ENCODE measurements at regions not wholly inside any gene's neighbourhood (a gene's known extent, or its start where the extent isn't known, plus 50 kb on each side); places are given as distances from the start of the nearest gene placed in this dataset.
"Not testable (repeated sequence)": the region's sequence is repeated elsewhere in the genome, so short reads cannot be mapped to it uniquely, and the experiment has no call there.

- not testable (repeated sequence) for TF ChIP-seq CTCF (IDR thresholded peaks at IDR 0.05); EZH2 (IDR thresholded peaks at IDR 0.05; ENCODE audit: borderline replicate concordance, insufficient read depth, low read depth, low read length, poor library complexity, severe bottlenecking)
Measured at GRCh38 chr18:35815011-35815410, 157.5 kb upstream of the RMP24 start.

Measured in B cell (primary cell).